ENCODE measurements at regions not wholly inside any gene's neighbourhood (a gene's known extent, or its start where the extent isn't known, plus 50 kb on each side); places are given as distances from the start of the nearest gene placed in this dataset.

- no peak for TF ChIP-seq CTCF (IDR thresholded peaks at IDR 0.05; ENCODE audit: insufficient read depth, low read length)
- no peak for TF ChIP-seq GABPA (IDR thresholded peaks at IDR 0.05; ENCODE audit: low read depth)
Measured at GRCh38 chr14:98298481-98299244, 973.3 kb downstream of the BCL11B start.
